GM12874 (cell line): ENCODE measurements at regions not wholly inside any gene's neighbourhood (a gene's known extent, or its start where the extent isn't known, plus 50 kb on each side); places are given as distances from the start of the nearest gene placed in this dataset.

Source experiments
- CTCF ChIP-seq: IDR thresholded peaks from 2 replicates; pipeline ENCODE4 v1.5.1; 2011; ENCODE audit warnings: low read depth, mild to moderate bottlenecking, control low read depth, low read length, moderate library complexity; ENCODE audit not compliant: insufficient read depth

GRCh38 chr10:32161586-32161985 lies 105.4 kb upstream of the KIF5B start:
- TF ChIP-seq CTCF, result no peak

GRCh38 chr10:32160864-32161263 lies 104.6 kb upstream of the KIF5B start:
- no peak for TF ChIP-seq CTCF

GRCh38 chr10:32159264-32159663 lies 103.0 kb upstream of the KIF5B start:
- TF ChIP-seq CTCF, result no peak

GRCh38 chr10:32156031-32156495 lies 99.8 kb upstream of the KIF5B start:
- TF ChIP-seq CTCF, result no peak

- no peak for TF ChIP-seq CTCF
These were observed 98.9 kb upstream of the KIF5B start for GRCh38 chr10:32155075-32155516.

GRCh38 chr10:32153931-32154330 lies 97.7 kb upstream of the KIF5B start:
- TF ChIP-seq CTCF, result no peak

- no peak for TF ChIP-seq CTCF
These were observed 97.0 kb upstream of the KIF5B start for GRCh38 chr10:32153252-32153651.

GRCh38 chr10:32151871-32152270 lies 95.6 kb upstream of the KIF5B start:
- TF ChIP-seq CTCF, result no peak
